GM21528 (cell line): ENCODE measurements at regions not wholly inside any gene's neighbourhood (a gene's known extent, or its start where the extent isn't known, plus 50 kb on each side); places are given as distances from the start of the nearest gene placed in this dataset.

Experiments
- ATAC-seq: cut with Tn5 transposase; IDR thresholded peaks from one replicate; pipeline ENCODE4 v1.9.1; 2021; ENCODE audit warnings: mild to moderate bottlenecking, moderate library complexity; ENCODE audit not compliant: unreplicated experiment, low FRiP score

DNA sequence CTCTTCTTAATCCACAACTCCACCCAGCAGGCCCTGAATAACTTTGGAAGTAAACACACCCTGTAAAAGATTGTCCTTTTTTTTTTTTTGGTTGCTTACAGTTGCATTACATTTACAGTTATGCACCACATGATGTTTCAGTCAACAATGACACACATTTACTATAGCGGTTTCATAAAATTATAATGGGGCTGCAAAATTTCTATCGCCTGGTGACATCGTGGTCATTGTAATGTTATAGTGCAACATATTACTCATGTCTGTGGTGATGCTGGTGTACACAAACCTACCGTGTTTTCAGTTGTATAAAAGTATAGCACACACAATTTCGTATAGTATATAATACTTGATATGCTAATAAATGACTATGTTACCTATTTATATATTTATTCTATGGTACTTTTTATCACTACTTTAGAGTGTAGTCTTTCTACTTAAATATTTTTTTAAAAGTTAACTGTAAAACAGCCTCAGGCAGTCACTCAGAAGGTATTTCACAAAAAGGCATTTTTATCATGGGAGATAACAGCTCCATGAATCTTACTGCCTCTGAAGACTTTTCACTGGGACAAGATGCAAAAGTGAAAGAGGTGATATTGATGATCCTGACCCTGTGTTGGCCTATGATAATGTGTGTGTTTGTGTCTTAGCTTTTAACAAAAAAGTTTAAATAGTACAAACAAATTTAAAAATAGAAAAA, 695.4 kb upstream of the CDH18 start:
- ATAC-seq, result no peak

- ATAC-seq, result no peak
Measured at GRCh38 chr5:20680718-20681302, 692.8 kb upstream of the CDH18 start.

DNA sequence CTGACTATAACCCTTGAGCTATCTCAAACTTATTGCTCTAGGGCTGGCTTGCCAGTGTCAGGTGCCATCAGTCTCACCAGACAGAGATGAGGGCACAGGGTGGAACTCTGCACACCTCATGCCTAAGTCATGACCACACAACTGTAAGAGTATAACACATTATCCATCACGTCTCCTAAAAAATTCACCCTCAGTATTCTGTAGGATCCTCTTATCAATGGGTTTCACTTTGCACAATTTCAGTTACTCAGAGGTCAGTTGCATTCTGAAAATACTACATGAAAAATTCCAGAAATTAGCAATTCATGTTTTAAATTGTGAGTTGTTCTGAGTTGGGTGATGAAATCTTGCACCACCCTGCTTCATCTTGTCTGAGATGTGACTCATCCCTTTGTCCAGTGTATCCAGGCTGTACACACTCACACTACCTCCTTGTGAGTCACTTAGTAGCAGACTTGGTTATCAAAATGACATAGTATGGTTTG, 690.9 kb upstream of the CDH18 start:
- ATAC-seq, result no peak

DNA sequence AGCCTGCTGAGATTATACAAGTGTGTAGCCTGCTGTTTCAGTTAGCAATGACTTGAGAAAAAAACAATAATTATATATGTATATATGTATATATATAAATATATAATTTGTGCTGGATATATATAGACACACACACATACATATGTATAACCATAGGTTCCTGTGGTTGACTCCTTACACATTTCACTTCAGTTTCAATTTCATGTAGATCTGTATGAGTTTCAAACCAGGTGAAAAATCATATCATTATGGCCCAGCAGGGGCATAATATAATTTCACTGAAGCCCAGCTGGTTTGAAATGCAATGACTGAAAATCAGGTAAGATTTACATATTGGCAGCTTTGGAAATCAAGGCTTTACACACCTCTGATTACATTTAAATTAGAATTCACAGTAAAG, 690.4 kb upstream of the CDH18 start:
- ATAC-seq, result no peak

DNA sequence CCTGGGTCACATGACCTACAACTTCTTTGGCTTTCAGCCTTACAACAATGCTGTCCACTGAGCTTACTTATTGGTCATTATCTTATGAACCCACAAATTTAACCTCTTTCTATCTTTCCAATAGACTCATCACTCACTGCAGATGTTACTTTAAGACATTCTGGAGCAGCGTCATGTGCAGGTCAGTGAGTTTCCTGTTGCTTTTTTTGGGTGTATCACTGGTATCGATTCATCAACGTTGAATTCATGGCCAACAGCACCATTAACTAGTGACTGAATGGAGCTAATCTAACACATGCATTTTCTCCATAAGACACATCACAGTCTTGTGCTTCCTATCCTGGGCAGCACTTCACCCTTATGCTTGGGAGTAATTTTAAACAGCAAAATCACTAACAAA, 672.6 kb upstream of the CDH18 start:
- ATAC-seq, result no peak

DNA sequence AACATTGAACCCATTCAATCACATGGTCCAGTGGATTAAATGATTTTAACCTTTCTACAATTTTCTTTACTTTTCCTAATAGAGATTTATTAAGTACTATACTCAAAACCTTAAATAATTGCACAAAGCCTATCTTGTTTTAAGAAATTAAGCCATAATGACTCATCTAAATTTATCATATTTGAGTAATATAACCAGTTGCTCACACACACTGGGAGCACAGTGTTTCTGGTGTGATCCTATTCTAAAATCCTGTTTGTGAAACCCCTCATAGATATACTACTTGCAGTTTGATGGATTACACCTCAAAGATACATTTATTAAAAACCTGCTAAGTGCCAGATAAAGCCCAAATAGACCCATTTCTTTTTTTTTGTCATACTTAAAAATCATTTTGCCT, 668.3 kb upstream of the CDH18 start:
- no peak for ATAC-seq

DNA sequence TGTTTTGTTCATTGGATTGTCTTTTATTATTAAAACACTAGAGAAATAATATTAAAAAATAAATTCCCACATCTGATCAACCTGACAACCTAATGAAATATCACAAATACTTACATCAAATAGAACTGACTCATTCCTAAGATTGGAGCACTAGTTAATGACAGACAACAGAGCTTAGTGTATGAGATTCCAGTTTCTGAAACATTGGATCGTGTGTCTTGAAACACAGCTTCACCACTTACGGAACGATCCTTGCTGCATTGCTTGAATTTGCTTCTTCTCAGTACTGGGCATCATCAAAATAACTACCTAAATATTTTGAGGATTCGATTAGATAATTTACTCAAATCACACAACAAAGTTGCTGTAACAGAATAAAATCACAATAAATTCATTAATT, 667.2 kb upstream of the CDH18 start:
- ATAC-seq, result no peak

DNA sequence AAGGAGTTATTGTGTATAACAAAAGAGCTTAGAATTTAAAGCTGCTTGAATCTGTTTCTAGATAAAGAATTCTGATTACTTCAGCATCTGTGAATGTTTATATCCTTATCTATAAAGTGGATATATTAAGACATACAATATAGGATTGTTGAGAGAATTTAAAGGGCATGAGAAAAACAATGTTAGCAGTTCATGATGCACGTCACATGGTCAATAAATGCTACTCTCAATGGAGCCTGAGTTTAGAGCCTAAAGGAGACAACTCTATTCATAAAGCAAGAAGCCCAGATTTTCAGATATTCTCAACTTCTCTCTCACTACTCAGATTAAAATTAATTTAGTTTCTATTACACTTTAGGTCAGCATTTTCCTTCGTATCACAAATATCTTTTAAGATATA, 666.7 kb upstream of the CDH18 start:
- ATAC-seq, result no peak

GRCh38 chr5:20654033-20654432, 666.0 kb upstream of the CDH18 start:
- no peak for ATAC-seq

DNA sequence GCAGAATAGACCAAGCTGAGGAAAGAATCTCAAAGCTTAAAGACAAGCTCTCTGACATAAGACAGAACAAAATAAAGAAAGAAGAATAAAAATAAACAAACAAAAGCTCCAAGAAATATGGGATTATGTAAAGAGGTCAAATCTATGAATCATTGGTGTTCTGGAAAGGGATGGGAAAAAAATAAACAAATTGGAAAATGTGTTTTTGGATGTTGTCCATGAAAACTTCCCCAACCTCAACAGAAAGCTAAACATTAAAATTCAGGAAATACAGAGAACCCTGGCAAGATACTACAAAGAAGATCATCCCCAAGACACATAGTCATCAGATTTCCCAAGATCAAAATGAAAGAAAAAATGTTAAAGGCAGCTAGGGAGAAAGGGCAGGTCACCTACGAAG, 662.0 kb upstream of the CDH18 start:
- ATAC-seq, result no peak

- no peak for ATAC-seq
Measured at GRCh38 chr5:20648981-20649380, 661.0 kb upstream of the CDH18 start.

GRCh38 chr5:20636686-20637085, 648.7 kb upstream of the CDH18 start:
- ATAC-seq, result no peak

GRCh38 chr5:20619591-20619990, 631.6 kb upstream of the CDH18 start:
- no peak for ATAC-seq

DNA sequence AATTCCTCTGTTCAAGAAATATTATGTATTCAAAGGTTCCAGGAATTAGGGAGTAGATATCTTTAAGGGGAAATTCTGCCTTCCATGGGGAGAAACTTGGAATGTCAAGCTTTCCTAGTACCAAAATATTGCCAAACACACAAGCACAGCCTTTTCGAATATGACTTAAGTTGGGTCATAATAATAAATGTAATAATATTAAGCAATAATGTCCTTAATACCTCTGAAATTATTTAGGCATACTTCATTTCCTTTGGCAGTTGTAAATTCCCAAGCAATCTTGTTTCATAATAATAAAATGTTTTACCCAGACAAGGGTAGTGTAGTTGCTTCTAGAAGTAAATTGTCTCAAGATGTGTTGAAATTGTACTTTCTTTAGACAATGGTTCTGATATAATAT, 630.3 kb upstream of the CDH18 start:
- ATAC-seq, result no peak

DNA sequence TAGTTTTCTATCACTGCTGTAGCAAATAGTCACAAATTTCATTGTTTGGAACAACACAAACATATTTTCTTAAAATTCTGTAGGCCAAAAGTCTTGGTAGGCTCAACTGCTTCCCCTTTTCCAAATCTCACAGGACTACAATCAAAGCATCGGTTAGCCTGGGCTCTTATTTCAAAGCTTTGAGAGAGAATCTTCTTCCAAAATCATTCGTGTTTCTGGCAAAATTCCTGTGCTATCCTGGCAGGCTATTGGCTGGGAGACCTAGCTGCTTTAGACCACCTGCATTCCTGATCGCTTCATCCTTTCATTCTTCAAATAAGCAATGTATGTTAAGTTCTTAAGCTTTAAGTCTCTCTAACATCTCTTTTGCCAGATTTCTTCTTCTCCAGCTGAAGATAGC, 629.8 kb upstream of the CDH18 start:
- no peak for ATAC-seq

DNA sequence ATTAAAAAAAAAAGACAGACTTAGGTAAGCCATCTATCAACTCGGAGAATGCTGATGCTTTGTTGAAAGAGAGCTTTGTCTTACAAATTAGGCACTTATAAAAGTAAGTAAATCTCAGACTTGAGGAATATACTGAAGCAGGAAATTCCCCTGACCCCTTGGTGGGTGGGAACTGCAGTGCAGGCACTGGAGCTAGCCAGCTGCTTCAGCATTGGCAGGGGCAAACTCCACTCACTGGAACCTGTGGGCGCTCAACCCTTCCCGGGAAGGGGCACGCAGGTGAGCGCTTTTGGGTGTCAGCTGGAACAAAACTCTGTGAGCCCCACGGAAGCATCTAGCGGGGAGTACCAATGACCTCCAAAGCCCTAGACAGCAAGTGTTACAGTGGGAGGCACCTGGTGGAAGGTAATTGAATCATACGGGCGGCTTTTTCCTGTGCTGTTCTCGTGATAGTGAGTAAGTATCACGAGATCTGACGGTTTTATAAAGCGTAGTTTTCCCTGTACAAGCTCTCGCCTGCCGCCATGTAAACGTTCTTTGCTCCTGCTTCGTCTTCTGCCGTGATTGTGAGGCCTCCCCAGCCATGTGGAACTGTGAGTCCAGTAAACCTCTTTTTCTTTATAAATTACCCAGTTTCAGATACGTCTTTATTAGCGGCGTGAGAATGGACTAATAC, 628.0 kb upstream of the CDH18 start:
- ATAC-seq, result no peak

DNA sequence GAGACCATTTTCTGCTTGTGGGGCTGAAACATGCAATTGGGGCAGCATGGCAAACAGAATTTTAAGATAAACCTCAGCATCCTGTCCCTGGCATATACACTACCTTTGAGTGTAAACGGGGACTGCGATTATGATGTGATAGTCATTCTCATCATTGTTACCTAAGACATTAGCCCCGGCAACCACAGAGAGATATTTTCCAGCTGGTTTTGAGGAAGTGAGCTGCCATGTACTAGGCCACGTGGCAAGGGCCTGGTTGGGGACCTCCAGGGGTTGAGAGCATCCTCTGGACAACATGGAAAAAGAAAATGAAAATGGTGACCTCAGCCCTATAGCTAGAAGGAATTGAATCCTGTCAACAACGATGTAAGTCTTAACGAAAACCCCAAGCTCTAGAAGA, 623.6 kb upstream of the CDH18 start:
- ATAC-seq, result no peak

- no peak for ATAC-seq
Measured at GRCh38 chr5:20610681-20611080, 622.7 kb upstream of the CDH18 start.

GRCh38 chr5:20609126-20609525, 621.1 kb upstream of the CDH18 start:
- ATAC-seq, result no peak

GRCh38 chr5:20608567-20608966, 620.6 kb upstream of the CDH18 start:
- ATAC-seq, result no peak

GRCh38 chr5:20605732-20606525, 617.9 kb upstream of the CDH18 start:
- ATAC-seq, result no peak
